Adrenal gland (tissue), 5 donors: ENCODE measurements at regions not wholly inside any gene's neighbourhood (a gene's known extent, or its start where the extent isn't known, plus 50 kb on each side); places are given as distances from the start of the nearest gene placed in this dataset.

ENCODE experiments used
- CTCF ChIP-seq, 6 experiments: fragments of 450-650 bp in 4 of 6; fragments of 200-600 bp in 2 of 6; sonication (generic) in 1 of 6; IDR thresholded peaks; 1 replicate in 5 of 6; 2 replicates in 1 of 6; pipeline versions ENCODE4 v1.5.1 to v1.8.0; 2016 to 2021; ENCODE audit warnings: antibody characterized with exemption in 6 of 6, mild to moderate bottlenecking in 2 of 6, moderate library complexity in 1 of 6
- POLR2A ChIP-seq, 2 donors: fragments of 450-650 bp; IDR thresholded peaks; one replicate each; pipeline ENCODE4 v1.6.1; 2017; ENCODE audit warnings: antibody characterized with exemption in 2 of 2, mild to moderate bottlenecking in 2 of 2, moderate library complexity in 1 of 2
- donor health status: DM: no; HTN: no; CAD: no.

GRCh38 chr5:118511846-118512245 is 476.5 kb downstream of the DTWD2 start:
- no peak for TF ChIP-seq POLR2A (IDR thresholded peaks at IDR 0.05)
- no peak for TF ChIP-seq CTCF (IDR thresholded peaks at IDR 0.05)
